Neural progenitor cell (in vitro differentiated cells): ENCODE measurements at regions not wholly inside any gene's neighbourhood (a gene's known extent, or its start where the extent isn't known, plus 50 kb on each side); places are given as distances from the start of the nearest gene placed in this dataset.

ENCODE experiments used
- CTCF ChIP-seq: fragments of 200-600 bp; sonication (generic); IDR thresholded peaks from 2 replicates; pipeline ENCODE4 v1.5.1; 2017; ENCODE audit warnings: antibody characterized with exemption, mild to moderate bottlenecking
- EZH2 ChIP-seq: fragments of 200-600 bp; sonication (generic); IDR thresholded peaks from 2 replicates; pipeline ENCODE4 v1.6.1; 2017; ENCODE audit warnings: antibody characterized with exemption, mild to moderate bottlenecking, moderate library complexity
- EZH2phosphoT487 ChIP-seq: fragments of 200-600 bp; sonication (generic); IDR thresholded peaks from 2 replicates; pipeline ENCODE4 v1.6.1; 2017; ENCODE audit warnings: antibody characterized with exemption

GRCh38 chr1:25030674-25031589, 100.9 kb upstream of the RUNX3 start:
- TF ChIP-seq CTCF: no peak
- TF ChIP-seq EZH2: no peak
- no peak for TF ChIP-seq EZH2phosphoT487
